NCI-H345 treated with DMSO at 0.1 percent for 48 hours (cell line): ENCODE measurements at regions not wholly inside any gene's neighbourhood (a gene's known extent, or its start where the extent isn't known, plus 50 kb on each side); places are given as distances from the start of the nearest gene placed in this dataset.

Source experiments
- DNase-seq: peaks from one replicate; lab custom pipeline; 2025; ENCODE audit not compliant: unreplicated experiment; lab: John Stamatoyannopoulos, UW

GRCh38 chr10:28077889-28078288, 79.0 kb upstream of the ODAD2 start:
- no peak for DNase-seq

- DNase-seq = no peak
Measured at GRCh38 chr10:28075424-28075823, 76.5 kb upstream of the ODAD2 start.

GRCh38 chr10:28072573-28072972, 73.7 kb upstream of the ODAD2 start:
- DNase-seq = no peak

- DNase-seq = no peak
Measured at GRCh38 chr10:28060031-28060607, 61.2 kb upstream of the ODAD2 start.

GRCh38 chr10:28058746-28059145, 59.9 kb upstream of the ODAD2 start:
- no peak for DNase-seq

GRCh38 chr10:28054228-28054860, 55.5 kb upstream of the ODAD2 start:
- DNase-seq = no peak

- DNase-seq = no peak
Measured at GRCh38 chr10:28049286-28049685, 50.4 kb upstream of the ODAD2 start.
